ENCODE measurements at regions not wholly inside any gene's neighbourhood (a gene's known extent, or its start where the extent isn't known, plus 50 kb on each side); places are given as distances from the start of the nearest gene placed in this dataset.
"Not testable (repeated sequence)": the region's sequence is repeated elsewhere in the genome, so short reads cannot be mapped to it uniquely, and the experiment has no call there.

GRCh38 chr1:47537966-47538365 lies 100.1 kb downstream of the FOXD2 start:
- Mint-ChIP-seq H3K9me3 (peaks cover 11 to 13% of the 10 kb centered on the region in 2 experiments), H3K27ac (no peak overlapping the region), H3K36me3 (ENCODE audit: insufficient read depth in 1 of 3, low read depth in 3 of 3) (peaks cover 3 to 13% (median 8%) of the 10 kb centered on the region in 3 experiments; a peak in 5 of 7 replicates), H3K27me3 (ENCODE audit: low read depth) (peaks cover 38% of the 10 kb centered on the region), H3K4me3 (no peak overlapping the region), H3K4me1 (peaks cover 18 to 21% of the 10 kb centered on the region in 2 experiments)
- DNase-seq: no peak
- H2BK5ac ChIP-seq (ENCODE audit: insufficient read length, low read length): no peak overlapping the region
- H3K14ac ChIP-seq (ENCODE audit: insufficient read depth, low read length): no peak overlapping the region
- no CpG with 5 or more reads among the region's 3 CpGs for WGBS (ENCODE audit: extremely low coverage, insufficient read length, low lambda C conversion rate)
- no peak overlapping the region for H2BK15ac ChIP-seq (ENCODE audit: low read depth, low read length)
- H3K27ac ChIP-seq (ENCODE audit: insufficient read length, low read depth, low read length): no peak overlapping the region
- no peak for TF ChIP-seq CTCF (conservative IDR thresholded peaks at IDR 0.05)
- H3K18ac ChIP-seq (ENCODE audit: insufficient read length, low read depth, low read length): no peak overlapping the region
- H3K4me2 ChIP-seq (ENCODE audit: insufficient read depth, insufficient read length, low read length): no peak overlapping the region
- no peak overlapping the region for H3T11ph ChIP-seq (ENCODE audit: low read length)
- H4K20me1 ChIP-seq (ENCODE audit: control insufficient read depth, insufficient read depth, insufficient read length): peaks cover 4% of the 10 kb centered on the region
- H3K27me3 ChIP-seq (ENCODE audit: insufficient read depth, low read length): no peaks in the 10 kb centered on the region; the same call in 1 of the 2 replicates
- H3K56ac ChIP-seq (ENCODE audit: insufficient read length, low read depth, low read length): no peak overlapping the region
- no peaks in the 10 kb centered on the region for H3K79me1 ChIP-seq (ENCODE audit: insufficient read depth, low read depth, low read length, poor library complexity, severe bottlenecking)
- H3K4me1 ChIP-seq (ENCODE audit: insufficient read depth, low read length): 0 out of 2 replicates have a peak, but pooled peaks cover 2% of the 10 kb centered on the region
- peaks cover 5% of the 10 kb centered on the region for H3K23me2 ChIP-seq (ENCODE audit: insufficient read length, low read depth, low read length, poor library complexity, severe bottlenecking)
- H3K9me3 ChIP-seq (ENCODE audit: control insufficient read depth, low read depth, low read length): no peaks in the 10 kb centered on the region
- no peak overlapping the region for H4K5ac ChIP-seq (ENCODE audit: insufficient read length, low read depth, low read length)
- no peak overlapping the region for H2BK120ac ChIP-seq (ENCODE audit: low read depth, low read length, poor library complexity, severe bottlenecking)
- H2BK20ac ChIP-seq (ENCODE audit: low read depth, low read length, poor library complexity, severe bottlenecking): no peak overlapping the region
- H2AFZ ChIP-seq (ENCODE audit: low read length): no peak overlapping the region
- no peak overlapping the region for H4K91ac ChIP-seq (ENCODE audit: insufficient read length, low read depth, low read length)
- H3K9ac ChIP-seq (ENCODE audit: extremely low read depth, insufficient read length, low read length): no peak overlapping the region
- no peak overlapping the region for H2AK5ac ChIP-seq (ENCODE audit: insufficient read length, low read length)
- H2BK12ac ChIP-seq (ENCODE audit: insufficient read length, low read depth, low read length): no peak overlapping the region
- no peak overlapping the region for H4K8ac ChIP-seq (replicated peaks; ENCODE audit: insufficient read length, low read depth, low read length)
- no peak overlapping the region for H3K23ac ChIP-seq (ENCODE audit: insufficient read length, low read depth, low read length)
- no peak overlapping the region for H3K4ac ChIP-seq (ENCODE audit: low read depth, low read length)
- H3K79me2 ChIP-seq (ENCODE audit: insufficient read depth, low read length): no peaks in the 10 kb centered on the region

GRCh38 chr1:47538530-47538929 lies 100.7 kb downstream of the FOXD2 start:
- H2BK20ac ChIP-seq (ENCODE audit: low read depth, low read length, poor library complexity, severe bottlenecking); H3K9me3 ChIP-seq (ENCODE audit: control insufficient read depth, low read depth, low read length); H4K20me1 ChIP-seq (ENCODE audit: control insufficient read depth, insufficient read depth, insufficient read length); H3K23ac ChIP-seq (ENCODE audit: insufficient read length, low read depth, low read length); H3T11ph ChIP-seq (ENCODE audit: low read length); H3K18ac ChIP-seq (ENCODE audit: insufficient read length, low read depth, low read length); H3K27ac ChIP-seq (ENCODE audit: insufficient read length, low read depth, low read length); H3K4me1 ChIP-seq (ENCODE audit: insufficient read depth, low read length); H2BK5ac ChIP-seq (ENCODE audit: insufficient read length, low read length); H3K23me2 ChIP-seq (ENCODE audit: insufficient read length, low read depth, low read length, poor library complexity, severe bottlenecking); DNase-seq; H2BK15ac ChIP-seq (ENCODE audit: low read depth, low read length); H3K79me2 ChIP-seq (ENCODE audit: insufficient read depth, low read length); H3K56ac ChIP-seq (ENCODE audit: insufficient read length, low read depth, low read length); H2BK120ac ChIP-seq (ENCODE audit: low read depth, low read length, poor library complexity, severe bottlenecking); H2AFZ ChIP-seq (ENCODE audit: low read length); H3K4me3 Mint-ChIP-seq; H3K9ac ChIP-seq (ENCODE audit: extremely low read depth, insufficient read length, low read length); H2BK12ac ChIP-seq (ENCODE audit: insufficient read length, low read depth, low read length); H2AK5ac ChIP-seq (ENCODE audit: insufficient read length, low read length); H3K14ac ChIP-seq (ENCODE audit: insufficient read depth, low read length); H3K4me2 ChIP-seq (ENCODE audit: insufficient read depth, insufficient read length, low read length); H3K79me1 ChIP-seq (ENCODE audit: insufficient read depth, low read depth, low read length, poor library complexity, severe bottlenecking); H3K4ac ChIP-seq (ENCODE audit: low read depth, low read length); H4K5ac ChIP-seq (ENCODE audit: insufficient read length, low read depth, low read length); H3K27ac Mint-ChIP-seq; H4K8ac ChIP-seq (replicated peaks; ENCODE audit: insufficient read length, low read depth, low read length); H3K27me3 ChIP-seq (ENCODE audit: insufficient read depth, low read length); H4K91ac ChIP-seq (ENCODE audit: insufficient read length, low read depth, low read length): not testable (repeated sequence)
- H3K4me1 Mint-ChIP-seq: peaks cover 18 to 21% of the 10 kb centered on the region in 2 experiments
- no CpG with 5 or more reads among the region's 2 CpGs for WGBS (ENCODE audit: extremely low coverage, insufficient read length, low lambda C conversion rate)
- H3K36me3 Mint-ChIP-seq (ENCODE audit: insufficient read depth in 1 of 3, low read depth in 3 of 3): peaks cover 3 to 13% (median 8%) of the 10 kb centered on the region in 3 experiments; a peak in 5 of 7 replicates
- peaks cover 38% of the 10 kb centered on the region for H3K27me3 Mint-ChIP-seq (ENCODE audit: low read depth)
- H3K9me3 Mint-ChIP-seq: peaks cover 11 to 13% of the 10 kb centered on the region in 2 experiments

Measured in H9 (cell line).